MCF 10A (cell line): ENCODE measurements at regions not wholly inside any gene's neighbourhood (a gene's known extent, or its start where the extent isn't known, plus 50 kb on each side); places are given as distances from the start of the nearest gene placed in this dataset.

Experiments
- BruUV-seq: library from RNA; stranded (reverse); fragments of 400-500 nt; replicated peaks from 2 replicates; lab custom pipeline; 2021; lab: Mats Ljungman, UMichigan
- CTCF ChIA-PET: fragments of 300-600 bp; sonication (Branson Sonifier 250); formaldehyde crosslinking; extraction: SDS; loops from one replicate; lab custom pipeline; 2021; ENCODE audit warnings: antibody characterized with exemption, inconsistent platforms; lab: Yijun Ruan, JAX
- POLR2A ChIA-PET: fragments of 300-600, 350-650 bp; sonication (Branson Sonifier 250); formaldehyde crosslinking; extraction: SDS; loops from one replicate; lab custom pipeline; 2020; ENCODE audit warnings: antibody characterized with exemption, inconsistent platforms; lab: Yijun Ruan, JAX
- DNase-seq: peaks from one replicate; pipeline ENCODE4 v3.0.0-alpha.2; 2018; ENCODE audit not compliant: unreplicated experiment
- H3K27ac Mint-ChIP-seq: one replicate; pipeline ENCODE4 v1.8.0; 2022; ENCODE audit warnings: mild to moderate bottlenecking, low read depth, mixed read lengths; ENCODE audit not compliant: unreplicated experiment
- H3K27me3 Mint-ChIP-seq: one replicate; pipeline ENCODE4 v1.8.0; 2022; ENCODE audit warnings: mixed read lengths; ENCODE audit not compliant: insufficient read depth, unreplicated experiment
- H3K36me3 Mint-ChIP-seq: one replicate; pipeline ENCODE4 v1.8.0; 2022; ENCODE audit warnings: mild to moderate bottlenecking, moderate library complexity, mixed read lengths; ENCODE audit not compliant: insufficient read depth, unreplicated experiment
- H3K4me1 Mint-ChIP-seq: one replicate; pipeline ENCODE4 v1.8.0; 2022; ENCODE audit warnings: mixed read lengths; ENCODE audit not compliant: insufficient read depth, unreplicated experiment
- H3K4me3 Mint-ChIP-seq: one replicate; pipeline ENCODE4 v1.8.0; 2022; ENCODE audit warnings: mild to moderate bottlenecking, moderate library complexity, mixed read lengths; ENCODE audit not compliant: unreplicated experiment
- H3K9me3 Mint-ChIP-seq: one replicate; pipeline ENCODE4 v1.8.0; 2022; ENCODE audit warnings: mixed read lengths; ENCODE audit not compliant: unreplicated experiment
- CTCF ChIP-seq: fragments of 200-600 bp; IDR thresholded peaks from one replicate; pipeline ENCODE4 v1.8.0; 2022; ENCODE audit warnings: antibody characterized with exemption, mild to moderate bottlenecking; ENCODE audit not compliant: unreplicated experiment
- intact Hi-C: fragments of 100-400 bp; cut with micrococcal nuclease; formaldehyde crosslinking; loops from 2 replicates; pipeline ENCODE4 v1.14.1; 2022

GRCh38 chr12:90510948-90511347 is 444.0 kb downstream of the CCER1 start:
- ChIA-PET POLR2A (no interaction called here), CTCF (no interaction called here)
- Mint-ChIP-seq H3K27ac (no peak overlapping the region), H3K27me3 (no peaks in the 10 kb centered on the region), H3K36me3 (no peaks in the 10 kb centered on the region), H3K4me1 (peaks cover 6% of the 10 kb centered on the region), H3K9me3 (no peaks in the 10 kb centered on the region), H3K4me3 (no peak overlapping the region)
- BruUV-seq = no TSS peak
- peak; percentile 4 for DNase-seq
- TF ChIP-seq CTCF = no peak
- intact Hi-C loops = no loop called here

- POLR2A ChIA-PET = no interaction called here
- Mint-ChIP-seq H3K27me3 (no peaks in the 10 kb centered on the region), H3K27ac (no peak overlapping the region), H3K36me3 (no peaks in the 10 kb centered on the region), H3K4me1 (no peaks in the 10 kb centered on the region), H3K4me3 (no peak overlapping the region), H3K9me3 (no peaks in the 10 kb centered on the region)
- intact Hi-C loops = no loop called here
- BruUV-seq = no TSS peak
- no peak for TF ChIP-seq CTCF
- no peak for DNase-seq
- CTCF ChIA-PET = no interaction called here
These were observed 450.2 kb downstream of the CCER1 start for GRCh38 chr12:90504806-90505205.

DNA sequence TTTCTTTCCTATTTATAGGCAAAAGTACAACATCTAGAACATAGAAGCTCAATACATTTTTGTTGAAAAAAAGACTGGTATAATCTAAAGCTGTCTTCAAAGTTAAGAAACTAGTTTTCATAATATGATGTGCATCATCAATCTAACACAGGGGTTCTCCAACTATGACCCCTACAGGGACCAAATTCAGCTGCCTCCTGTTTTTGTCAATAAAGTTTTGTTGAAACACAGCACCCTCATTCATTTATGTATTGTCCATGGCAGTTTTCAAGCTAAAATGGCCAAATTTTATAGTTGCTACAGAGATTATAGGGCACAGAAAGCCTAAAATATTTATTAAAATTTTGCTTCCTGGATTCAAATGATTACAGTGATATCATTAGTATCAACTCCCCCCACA is 452.9 kb downstream of the CCER1 start:
- DNase-seq = no peak
- H3K27ac Mint-ChIP-seq = no peak overlapping the region
- no peaks in the 10 kb centered on the region for H3K4me1 Mint-ChIP-seq
- intact Hi-C loops = no loop called here
- ChIA-PET CTCF (no interaction called here), POLR2A (no interaction called here)
- H3K27me3 Mint-ChIP-seq = no peaks in the 10 kb centered on the region
- no peak for TF ChIP-seq CTCF
- no TSS peak for BruUV-seq
- no peaks in the 10 kb centered on the region for H3K36me3 Mint-ChIP-seq
- no peaks in the 10 kb centered on the region for H3K9me3 Mint-ChIP-seq
- no peak overlapping the region for H3K4me3 Mint-ChIP-seq

- Mint-ChIP-seq H3K9me3 (no peaks in the 10 kb centered on the region), H3K27ac (no peak overlapping the region), H3K36me3 (no peaks in the 10 kb centered on the region), H3K27me3 (no peaks in the 10 kb centered on the region), H3K4me3 (no peak overlapping the region), H3K4me1 (no peaks in the 10 kb centered on the region)
- no TSS peak for BruUV-seq
- ChIA-PET CTCF (no interaction called here), POLR2A (no interaction called here)
- DNase-seq = no peak
- intact Hi-C loops = no loop called here
- no peak for TF ChIP-seq CTCF
These were observed 453.6 kb downstream of the CCER1 start for GRCh38 chr12:90501412-90501811.
